SU-DHL-6 (cell line): ENCODE measurements at regions not wholly inside any gene's neighbourhood (a gene's known extent, or its start where the extent isn't known, plus 50 kb on each side); places are given as distances from the start of the nearest gene placed in this dataset.
"Not testable (repeated sequence)": the region's sequence is repeated elsewhere in the genome, so short reads cannot be mapped to it uniquely, and the experiment has no call there.

Experiments
- H2AFZ ChIP-seq: fragments of 200-600 bp; sonication (generic); 2 replicates; pipeline ENCODE4 v1.6.1; 2014; ENCODE audit warnings: low read depth, mild to moderate bottlenecking, moderate library complexity, mixed read lengths, antibody characterized with exemption, low read length; ENCODE audit not compliant: severe bottlenecking
- H3F3A ChIP-seq: fragments of 200-600 bp; shearing (Covaris generic); 2 replicates; pipeline ENCODE4 v1.6.0; 2016; ENCODE audit warnings: antibody characterized with exemption, mild to moderate bottlenecking; ENCODE audit not compliant: insufficient read depth
- H3K27ac ChIP-seq: fragments of 200-600 bp; sonication (generic); 2 replicates; pipeline ENCODE4 v1.5.1; 2016; ENCODE audit warnings: low read depth, mild to moderate bottlenecking, low read length, moderate library complexity, mixed read lengths
- H3K27me3 ChIP-seq: fragments of 200-600 bp; sonication (generic), shearing (Covaris generic); 2 replicates; pipeline ENCODE4 v1.6.0; 2014; ENCODE audit warnings: mild to moderate bottlenecking, low read length
- H3K36me3 ChIP-seq: fragments of 200-600 bp; sonication (generic); 2 replicates; pipeline ENCODE4 v1.6.1; 2014; ENCODE audit warnings: mild to moderate bottlenecking, low read length, mixed read lengths
- H3K4me2 ChIP-seq: fragments of 300-600, 200-600 bp; shearing (Covaris generic), sonication (generic); 2 replicates; pipeline ENCODE4 v1.6.0; 2014; ENCODE audit warnings: low read length, low read depth, mild to moderate bottlenecking; ENCODE audit not compliant: poor library complexity, severe bottlenecking
- H3K4me3 ChIP-seq: fragments of 200-600 bp; sonication (generic); 2 replicates; pipeline ENCODE4 v1.5.1; 2014; ENCODE audit warnings: antibody characterized with exemption, low read length, mild to moderate bottlenecking, mixed read lengths; ENCODE audit not compliant: insufficient read depth, poor library complexity, severe bottlenecking
- H3K79me2 ChIP-seq: fragments of 200-600 bp; sonication (generic); 2 replicates; pipeline ENCODE4 v1.6.1; 2014; ENCODE audit warnings: mild to moderate bottlenecking, low read length, moderate library complexity; ENCODE audit not compliant: insufficient read depth
- H3K9ac ChIP-seq: fragments of 200-600 bp; sonication (generic); 2 replicates; pipeline ENCODE4 v1.7.0; 2014; ENCODE audit warnings: mild to moderate bottlenecking, low read length
- H3K9me2 ChIP-seq: fragments of 200-600 bp; sonication (generic); replicated peaks from 2 replicates; pipeline ENCODE4 v1.6.1; 2014; ENCODE audit warnings: low read length; ENCODE audit not compliant: insufficient read depth
- H3K9me3 ChIP-seq: fragments of 200-600 bp; sonication (generic); 2 replicates; pipeline ENCODE4 v1.6.1; 2014; ENCODE audit warnings: low read length, mixed read lengths; ENCODE audit not compliant: insufficient read depth
- H4K20me1 ChIP-seq: fragments of 200-600 bp; sonication (generic); 2 replicates; pipeline ENCODE4 v1.6.1; 2014; ENCODE audit warnings: low read depth, mild to moderate bottlenecking, antibody characterized with exemption, low read length, moderate library complexity, mixed read lengths
- EZH2phosphoT487 ChIP-seq: fragments of 200-600 bp; sonication (generic), shearing (Covaris generic); conservative IDR thresholded peaks from 2 replicates; pipeline ENCODE4 v1.6.1; 2018; ENCODE audit warnings: mild to moderate bottlenecking, antibody characterized with exemption, low read length, moderate library complexity, mixed read lengths
- TF ChIP-seq, protein P1 (sequence below): fragments of 200-600 bp; sonication (generic); IDR thresholded peaks from one replicate; pipeline ENCODE4 v1.5.1; 2017; ENCODE audit warnings: antibody characterized with exemption, mild to moderate bottlenecking, low read length, moderate library complexity; ENCODE audit not compliant: insufficient read depth, poor library complexity, severe bottlenecking

- not testable (repeated sequence) for H3K9me2 ChIP-seq, H3K4me3 ChIP-seq, H4K20me1 ChIP-seq, H3K9me3 ChIP-seq, H3K27ac ChIP-seq, H3K27me3 ChIP-seq, H3K79me2 ChIP-seq, H3K4me2 ChIP-seq, H3K36me3 ChIP-seq, H3F3A ChIP-seq, H2AFZ ChIP-seq, H3K9ac ChIP-seq
Measured at GRCh38 chr18:34516996-34517395, 193.1 kb upstream of the DTNA start.

- Histone ChIP-seq H3K9me3 (no peaks in the 10 kb centered on the region), H3K27ac (no peak overlapping the region), H3K36me3 (no peaks in the 10 kb centered on the region), H3K79me2 (no peaks in the 10 kb centered on the region), H3K27me3 (no peaks in the 10 kb centered on the region), H4K20me1 (no peaks in the 10 kb centered on the region), H3K4me2 (no peak overlapping the region), H2AFZ (no peak overlapping the region), H3K9ac (no peak overlapping the region), H3K4me3 (no peak overlapping the region), H3F3A (no peaks in the 10 kb centered on the region), H3K9me2 (no peaks in the 10 kb centered on the region)
- TF ChIP-seq EZH2phosphoT487: no peak
- TF ChIP-seq, protein P1, sequence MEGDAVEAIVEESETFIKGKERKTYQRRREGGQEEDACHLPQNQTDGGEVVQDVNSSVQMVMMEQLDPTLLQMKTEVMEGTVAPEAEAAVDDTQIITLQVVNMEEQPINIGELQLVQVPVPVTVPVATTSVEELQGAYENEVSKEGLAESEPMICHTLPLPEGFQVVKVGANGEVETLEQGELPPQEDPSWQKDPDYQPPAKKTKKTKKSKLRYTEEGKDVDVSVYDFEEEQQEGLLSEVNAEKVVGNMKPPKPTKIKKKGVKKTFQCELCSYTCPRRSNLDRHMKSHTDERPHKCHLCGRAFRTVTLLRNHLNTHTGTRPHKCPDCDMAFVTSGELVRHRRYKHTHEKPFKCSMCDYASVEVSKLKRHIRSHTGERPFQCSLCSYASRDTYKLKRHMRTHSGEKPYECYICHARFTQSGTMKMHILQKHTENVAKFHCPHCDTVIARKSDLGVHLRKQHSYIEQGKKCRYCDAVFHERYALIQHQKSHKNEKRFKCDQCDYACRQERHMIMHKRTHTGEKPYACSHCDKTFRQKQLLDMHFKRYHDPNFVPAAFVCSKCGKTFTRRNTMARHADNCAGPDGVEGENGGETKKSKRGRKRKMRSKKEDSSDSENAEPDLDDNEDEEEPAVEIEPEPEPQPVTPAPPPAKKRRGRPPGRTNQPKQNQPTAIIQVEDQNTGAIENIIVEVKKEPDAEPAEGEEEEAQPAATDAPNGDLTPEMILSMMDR: no peak
Measured at GRCh38 chr18:34521040-34521439, 189.1 kb upstream of the DTNA start.

DNA sequence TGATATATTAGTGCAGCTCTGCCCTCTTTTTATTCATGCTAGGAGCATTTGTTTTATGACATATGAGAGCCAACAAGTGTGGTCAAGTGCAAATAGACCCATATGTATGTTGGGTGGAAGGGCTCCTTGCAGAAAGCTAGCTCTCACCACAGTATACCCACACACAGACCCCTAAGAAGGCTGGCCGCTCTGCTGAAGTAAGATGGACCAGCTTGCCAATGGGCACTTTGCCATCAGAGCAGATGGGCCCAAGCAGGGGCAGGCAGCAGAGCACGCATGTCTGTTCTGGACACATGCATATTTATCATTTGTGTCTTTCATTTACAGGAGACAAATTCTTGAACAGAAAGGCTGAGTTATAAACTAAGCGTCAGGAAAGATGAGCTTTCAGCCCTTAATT is 187.5 kb upstream of the DTNA start:
- H3K9me2 ChIP-seq: no peaks in the 10 kb centered on the region
- TF ChIP-seq, protein P1: no peak
- no peak for TF ChIP-seq EZH2phosphoT487
- H3K27me3 ChIP-seq: no peaks in the 10 kb centered on the region
- no peaks in the 10 kb centered on the region for H3K79me2 ChIP-seq
- H3K36me3 ChIP-seq: no peaks in the 10 kb centered on the region
- H3K4me2 ChIP-seq: no peak overlapping the region
- no peak overlapping the region for H3K27ac ChIP-seq
- no peak overlapping the region for H3K4me3 ChIP-seq
- no peak overlapping the region for H3K9ac ChIP-seq
- no peaks in the 10 kb centered on the region for H3F3A ChIP-seq
- no peaks in the 10 kb centered on the region for H4K20me1 ChIP-seq
- no peak overlapping the region for H2AFZ ChIP-seq
- H3K9me3 ChIP-seq: no peaks in the 10 kb centered on the region

GRCh38 chr18:34525244-34525643 is 184.9 kb upstream of the DTNA start:
- Histone ChIP-seq H3K79me2 (no peaks in the 10 kb centered on the region), H3K36me3 (no peaks in the 10 kb centered on the region), H2AFZ (no peak overlapping the region), H3K9me2 (no peaks in the 10 kb centered on the region), H3F3A (no peaks in the 10 kb centered on the region), H3K27ac (no peak overlapping the region), H3K4me2 (no peak overlapping the region), H3K4me3 (no peak overlapping the region), H3K9me3 (no peaks in the 10 kb centered on the region), H4K20me1 (no peaks in the 10 kb centered on the region), H3K9ac (no peak overlapping the region), H3K27me3 (no peaks in the 10 kb centered on the region)
- no peak for TF ChIP-seq EZH2phosphoT487
- TF ChIP-seq, protein P1: no peak
